ENCODE measurements at regions not wholly inside any gene's neighbourhood (a gene's known extent, or its start where the extent isn't known, plus 50 kb on each side); places are given as distances from the start of the nearest gene placed in this dataset.

GRCh38 chr10:45505311-45505710 is 131.3 kb downstream of the ALOX5 start:
- TF ChIP-seq POLR2A (IDR thresholded peaks at IDR 0.05) (no peak), CTCF (IDR thresholded peaks at IDR 0.05) (no peak)

Measured in thyroid gland (tissue), 4 donors.